ENCODE measurements at regions not wholly inside any gene's neighbourhood (a gene's known extent, or its start where the extent isn't known, plus 50 kb on each side); places are given as distances from the start of the nearest gene placed in this dataset.

DNA sequence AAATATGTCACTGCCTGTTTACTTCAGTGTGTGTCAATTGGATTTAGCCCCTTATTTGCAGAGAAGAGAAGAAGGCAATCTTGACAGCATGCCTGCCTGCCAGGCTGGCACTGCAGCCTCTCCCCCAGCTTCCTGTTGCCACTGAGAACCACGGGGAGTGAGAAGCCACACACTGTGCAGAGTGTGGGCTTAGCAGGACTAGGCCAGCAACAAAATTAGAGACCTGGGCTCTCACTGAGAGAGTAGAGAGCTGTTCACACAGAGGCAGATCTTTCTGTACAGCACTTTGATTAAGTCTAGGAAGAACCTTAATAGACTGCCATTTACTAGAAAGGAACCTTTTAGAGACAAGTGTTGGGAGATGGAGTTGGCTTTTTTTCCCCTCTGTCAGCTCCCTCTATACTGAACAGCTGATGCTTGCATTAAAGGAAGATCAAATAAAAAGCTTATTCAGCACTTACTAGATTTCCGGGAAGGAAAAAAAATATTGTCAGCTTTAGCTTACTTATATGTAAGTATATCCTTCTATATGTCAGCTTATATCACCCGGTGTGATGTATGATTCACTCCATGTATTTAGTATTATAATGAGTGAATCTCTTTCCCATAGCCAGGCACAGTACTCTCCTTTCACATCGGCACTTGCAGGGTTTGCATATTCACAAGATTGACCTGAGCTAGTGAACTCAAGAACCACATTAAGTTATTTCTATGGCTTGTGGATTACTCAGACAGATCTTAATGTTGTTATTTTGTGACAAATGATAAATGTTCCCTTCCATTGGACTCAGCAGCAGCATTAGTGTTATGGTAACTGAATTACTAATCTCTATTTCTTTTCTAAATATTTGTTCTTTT, 851.0 kb upstream of the EPHA7 start:
- Histone ChIP-seq H3K4me1 (ENCODE audit: control insufficient read depth, extremely low read depth, insufficient read depth, low read length) (no peaks in the 10 kb centered on the region), H3K4me2 (ENCODE audit: extremely low read depth, insufficient read depth, low read length) (no peak overlapping the region), H3K36me3 (ENCODE audit: control insufficient read depth, insufficient read depth, low read length) (no peaks in the 10 kb centered on the region), H3K9me3 (ENCODE audit: control insufficient read depth, insufficient read depth, low read depth, low read length) (no peaks in the 10 kb centered on the region), H3K4me3 (replicated peaks in 1 of 4; ENCODE audit: control extremely low read depth in 1 of 4, insufficient read depth in 1 of 4, low read depth in 3 of 4, low read length in 4 of 4) (no peak overlapping the region), H4K20me1 (ENCODE audit: control insufficient read depth, extremely low read depth, insufficient read depth, low read length) (no peaks in the 10 kb centered on the region), H3K9ac (ENCODE audit: insufficient read depth, low read length) (no peak overlapping the region), H3K27me3 (ENCODE audit: control insufficient read depth, insufficient read depth, low read length) (no peaks in the 10 kb centered on the region), H3K79me2 (ENCODE audit: control insufficient read depth, insufficient read depth, low read length) (no peaks in the 10 kb centered on the region), H3K27ac (ENCODE audit: insufficient read depth, low read length) (no peak overlapping the region), H2AFZ (ENCODE audit: low read length) (no peak overlapping the region)
- peak in 1 of 2 donors; percentile 12 for DNase-seq (ENCODE audit: low read depth in 2 of 2)
- TF ChIP-seq EZH2 (IDR thresholded peaks at IDR 0.05; ENCODE audit: low read length, missing control alignments) = no peak
- TF ChIP-seq, protein P1, sequence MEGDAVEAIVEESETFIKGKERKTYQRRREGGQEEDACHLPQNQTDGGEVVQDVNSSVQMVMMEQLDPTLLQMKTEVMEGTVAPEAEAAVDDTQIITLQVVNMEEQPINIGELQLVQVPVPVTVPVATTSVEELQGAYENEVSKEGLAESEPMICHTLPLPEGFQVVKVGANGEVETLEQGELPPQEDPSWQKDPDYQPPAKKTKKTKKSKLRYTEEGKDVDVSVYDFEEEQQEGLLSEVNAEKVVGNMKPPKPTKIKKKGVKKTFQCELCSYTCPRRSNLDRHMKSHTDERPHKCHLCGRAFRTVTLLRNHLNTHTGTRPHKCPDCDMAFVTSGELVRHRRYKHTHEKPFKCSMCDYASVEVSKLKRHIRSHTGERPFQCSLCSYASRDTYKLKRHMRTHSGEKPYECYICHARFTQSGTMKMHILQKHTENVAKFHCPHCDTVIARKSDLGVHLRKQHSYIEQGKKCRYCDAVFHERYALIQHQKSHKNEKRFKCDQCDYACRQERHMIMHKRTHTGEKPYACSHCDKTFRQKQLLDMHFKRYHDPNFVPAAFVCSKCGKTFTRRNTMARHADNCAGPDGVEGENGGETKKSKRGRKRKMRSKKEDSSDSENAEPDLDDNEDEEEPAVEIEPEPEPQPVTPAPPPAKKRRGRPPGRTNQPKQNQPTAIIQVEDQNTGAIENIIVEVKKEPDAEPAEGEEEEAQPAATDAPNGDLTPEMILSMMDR (conservative IDR thresholded peaks at IDR 0.05 in 1 of 2, IDR thresholded peaks at IDR 0.05 in 1 of 2; ENCODE audit: low read depth in 1 of 2, low read length in 2 of 2) = no peak

DNA sequence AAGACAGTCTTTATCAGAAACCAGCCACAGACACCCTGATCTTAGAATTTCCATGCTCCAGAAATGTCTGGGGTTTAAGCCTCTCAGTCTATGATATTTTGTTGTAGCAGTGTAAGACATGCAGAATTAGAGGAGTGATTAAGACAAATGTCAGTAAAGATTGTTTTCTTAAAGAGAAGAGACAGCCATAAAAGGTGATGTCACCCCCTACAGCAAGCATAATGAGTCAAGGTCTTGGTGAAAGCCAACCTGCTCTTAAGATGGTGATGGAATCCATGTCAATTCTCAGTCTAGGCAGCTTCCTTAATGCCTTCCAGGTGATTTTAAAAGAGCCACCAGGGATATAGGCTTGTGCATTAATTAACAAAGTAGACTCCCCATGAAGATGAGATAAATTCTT, 849.9 kb upstream of the EPHA7 start:
- no peaks in the 10 kb centered on the region for H3K27me3 ChIP-seq (ENCODE audit: control insufficient read depth, insufficient read depth, low read length)
- H3K4me2 ChIP-seq (ENCODE audit: extremely low read depth, insufficient read depth, low read length) = no peak overlapping the region
- no peak for DNase-seq (ENCODE audit: low read depth in 2 of 2)
- H3K9ac ChIP-seq (ENCODE audit: insufficient read depth, low read length) = no peak overlapping the region
- H3K27ac ChIP-seq (ENCODE audit: insufficient read depth, low read length) = no peak overlapping the region
- no peaks in the 10 kb centered on the region for H4K20me1 ChIP-seq (ENCODE audit: control insufficient read depth, extremely low read depth, insufficient read depth, low read length)
- TF ChIP-seq, protein P1 (conservative IDR thresholded peaks at IDR 0.05 in 1 of 2, IDR thresholded peaks at IDR 0.05 in 1 of 2; ENCODE audit: low read depth in 1 of 2, low read length in 2 of 2) = no peak
- no peak for TF ChIP-seq EZH2 (IDR thresholded peaks at IDR 0.05; ENCODE audit: low read length, missing control alignments)
- H3K9me3 ChIP-seq (ENCODE audit: control insufficient read depth, insufficient read depth, low read depth, low read length) = no peaks in the 10 kb centered on the region
- no peaks in the 10 kb centered on the region for H3K79me2 ChIP-seq (ENCODE audit: control insufficient read depth, insufficient read depth, low read length)
- H3K4me3 ChIP-seq (replicated peaks in 1 of 4; ENCODE audit: control extremely low read depth in 1 of 4, insufficient read depth in 1 of 4, low read depth in 3 of 4, low read length in 4 of 4) = no peak overlapping the region
- no peaks in the 10 kb centered on the region for H3K4me1 ChIP-seq (ENCODE audit: control insufficient read depth, extremely low read depth, insufficient read depth, low read length)
- no peak overlapping the region for H2AFZ ChIP-seq (ENCODE audit: low read length)
- H3K36me3 ChIP-seq (ENCODE audit: control insufficient read depth, insufficient read depth, low read length) = no peaks in the 10 kb centered on the region

DNA sequence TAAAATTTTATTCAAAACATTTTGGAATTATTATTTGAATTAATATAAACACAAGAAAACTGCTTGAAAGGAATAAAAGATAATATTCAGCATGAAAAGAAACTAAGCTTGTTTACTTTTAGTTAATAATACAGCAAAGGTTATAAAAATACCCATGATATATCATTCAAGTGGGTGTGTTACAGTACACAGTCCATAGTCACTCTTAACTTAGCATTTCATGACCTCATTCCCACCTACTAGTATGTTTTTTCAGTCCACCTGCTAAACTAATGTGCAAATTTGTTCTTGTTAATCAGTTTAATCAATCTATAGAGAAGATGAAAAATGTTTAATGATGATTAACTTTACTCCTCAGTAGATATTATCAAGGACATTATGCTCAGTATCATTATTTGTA, 841.4 kb upstream of the EPHA7 start:
- no peaks in the 10 kb centered on the region for H4K20me1 ChIP-seq (ENCODE audit: control insufficient read depth, extremely low read depth, insufficient read depth, low read length)
- no peak overlapping the region for H3K4me2 ChIP-seq (ENCODE audit: extremely low read depth, insufficient read depth, low read length)
- H3K79me2 ChIP-seq (ENCODE audit: control insufficient read depth, insufficient read depth, low read length) = no peaks in the 10 kb centered on the region
- H3K4me1 ChIP-seq (ENCODE audit: control insufficient read depth, extremely low read depth, insufficient read depth, low read length) = no peaks in the 10 kb centered on the region
- H3K27ac ChIP-seq (ENCODE audit: insufficient read depth, low read length) = no peak overlapping the region
- no peaks in the 10 kb centered on the region for H3K36me3 ChIP-seq (ENCODE audit: control insufficient read depth, insufficient read depth, low read length)
- H3K9ac ChIP-seq (ENCODE audit: insufficient read depth, low read length) = no peak overlapping the region
- H3K9me3 ChIP-seq (ENCODE audit: control insufficient read depth, insufficient read depth, low read depth, low read length) = no peaks in the 10 kb centered on the region
- no peak for DNase-seq (ENCODE audit: low read depth in 2 of 2)
- TF ChIP-seq EZH2 (IDR thresholded peaks at IDR 0.05; ENCODE audit: low read length, missing control alignments) = no peak
- TF ChIP-seq, protein P1 (conservative IDR thresholded peaks at IDR 0.05 in 1 of 2, IDR thresholded peaks at IDR 0.05 in 1 of 2; ENCODE audit: low read depth in 1 of 2, low read length in 2 of 2) = no peak
- H3K4me3 ChIP-seq (replicated peaks in 1 of 4; ENCODE audit: control extremely low read depth in 1 of 4, insufficient read depth in 1 of 4, low read depth in 3 of 4, low read length in 4 of 4) = no peak overlapping the region
- no peak overlapping the region for H2AFZ ChIP-seq (ENCODE audit: low read length)
- H3K27me3 ChIP-seq (ENCODE audit: control insufficient read depth, insufficient read depth, low read length) = no peaks in the 10 kb centered on the region
